Endothelial cell (in vitro differentiated cells): ENCODE measurements at regions not wholly inside any gene's neighbourhood (a gene's known extent, or its start where the extent isn't known, plus 50 kb on each side); places are given as distances from the start of the nearest gene placed in this dataset.

Experiments
- DNase-seq: peaks from one replicate; pipeline ENCODE4 v3.0.0; 2021; ENCODE audit warnings: low spot score
- H3K27ac Mint-ChIP-seq: one replicate; pipeline ENCODE4 v1.8.0; 2021; ENCODE audit warnings: mixed read lengths, inconsistent platforms; ENCODE audit not compliant: unreplicated experiment
- H3K27me3 Mint-ChIP-seq: one replicate; pipeline ENCODE4 v1.8.0; 2021; ENCODE audit warnings: mild to moderate bottlenecking, moderate library complexity, mixed read lengths, inconsistent platforms; ENCODE audit not compliant: unreplicated experiment
- H3K36me3 Mint-ChIP-seq: one replicate; pipeline ENCODE4 v1.8.0; 2021; ENCODE audit warnings: mild to moderate bottlenecking, low read depth, mixed read lengths, inconsistent platforms; ENCODE audit not compliant: unreplicated experiment
- H3K4me1 Mint-ChIP-seq: one replicate; pipeline ENCODE4 v1.8.0; 2021; ENCODE audit warnings: mild to moderate bottlenecking, mixed read lengths, inconsistent platforms; ENCODE audit not compliant: unreplicated experiment
- H3K4me3 Mint-ChIP-seq: one replicate; pipeline ENCODE4 v1.8.0; 2021; ENCODE audit warnings: mild to moderate bottlenecking, mixed read lengths, inconsistent platforms; ENCODE audit not compliant: unreplicated experiment
- H3K9me3 Mint-ChIP-seq: one replicate; pipeline ENCODE4 v1.8.0; 2021; ENCODE audit warnings: mixed read lengths, inconsistent platforms; ENCODE audit not compliant: unreplicated experiment
- CTCF ChIP-seq: fragments of 200-600 bp; sonication (generic); IDR thresholded peaks from one replicate; pipeline ENCODE4 v1.5.0; 2021; ENCODE audit warnings: antibody characterized with exemption; ENCODE audit not compliant: unreplicated experiment

GRCh38 chr9:95627802-95628201 lies 111.0 kb upstream of the PTCH1 start:
- Mint-ChIP-seq H3K36me3 (no peaks in the 10 kb centered on the region), H3K4me3 (no peak overlapping the region), H3K4me1 (peaks cover 17% of the 10 kb centered on the region), H3K9me3 (no peaks in the 10 kb centered on the region), H3K27ac (peak overlapping the region; percentile 70), H3K27me3 (peaks cover 1% of the 10 kb centered on the region)
- TF ChIP-seq CTCF, result no peak
- DNase-seq, result no peak

- no peaks in the 10 kb centered on the region for H3K36me3 Mint-ChIP-seq
- DNase-seq, result no peak
- H3K27ac Mint-ChIP-seq, result peak overlapping the region; percentile 72
- H3K27me3 Mint-ChIP-seq, result peaks cover 1% of the 10 kb centered on the region
- H3K9me3 Mint-ChIP-seq, result no peaks in the 10 kb centered on the region
- TF ChIP-seq CTCF, result no peak
- H3K4me1 Mint-ChIP-seq, result peaks cover 17% of the 10 kb centered on the region
- H3K4me3 Mint-ChIP-seq, result no peak overlapping the region
Observed at GRCh38 chr9:95626885-95627558, 110.3 kb upstream of the PTCH1 start.

GRCh38 chr9:95626341-95626740 lies 109.6 kb upstream of the PTCH1 start:
- no peak overlapping the region for H3K4me3 Mint-ChIP-seq

GRCh38 chr9:95623640-95624039 lies 106.9 kb upstream of the PTCH1 start:
- H3K4me3 Mint-ChIP-seq, result no peak overlapping the region
- peaks cover 27% of the 10 kb centered on the region for H3K4me1 Mint-ChIP-seq
- H3K27ac Mint-ChIP-seq, result no peak overlapping the region
- no peaks in the 10 kb centered on the region for H3K36me3 Mint-ChIP-seq
- no peak for TF ChIP-seq CTCF
- H3K27me3 Mint-ChIP-seq, result no peaks in the 10 kb centered on the region
- DNase-seq, result no peak
- no peaks in the 10 kb centered on the region for H3K9me3 Mint-ChIP-seq

More at GRCh38 chr9:95626341-95626740, 109.6 kb upstream of the PTCH1 start:
- H3K4me1 Mint-ChIP-seq, result peaks cover 17% of the 10 kb centered on the region
- DNase-seq, result no peak
- H3K9me3 Mint-ChIP-seq, result no peaks in the 10 kb centered on the region
- H3K27me3 Mint-ChIP-seq, result peaks cover under 1% of the 10 kb centered on the region
- no peak for TF ChIP-seq CTCF
- no peak overlapping the region for H3K27ac Mint-ChIP-seq
- no peaks in the 10 kb centered on the region for H3K36me3 Mint-ChIP-seq

GRCh38 chr9:95620722-95621121 lies 104.0 kb upstream of the PTCH1 start:
- H3K27me3 Mint-ChIP-seq, result peaks cover 10% of the 10 kb centered on the region
- H3K27ac Mint-ChIP-seq, result no peak overlapping the region
- no peaks in the 10 kb centered on the region for H3K36me3 Mint-ChIP-seq
- TF ChIP-seq CTCF, result no peak
- H3K4me3 Mint-ChIP-seq, result no peak overlapping the region
- peaks cover 15% of the 10 kb centered on the region for H3K4me1 Mint-ChIP-seq
- DNase-seq, result no peak
- no peaks in the 10 kb centered on the region for H3K9me3 Mint-ChIP-seq
